GM12892 (cell line): ENCODE measurements at regions not wholly inside any gene's neighbourhood (a gene's known extent, or its start where the extent isn't known, plus 50 kb on each side); places are given as distances from the start of the nearest gene placed in this dataset.
A peak's percentile ranks its signal among the peaks of the same experiment; 100 is the strongest.

Experiments used
- DNase-seq: peaks from one replicate; pipeline ENCODE4 v3.0.0; 2011; ENCODE audit not compliant: insufficient read length
- FAIRE-seq: peaks from 2 replicates; lab custom pipeline; 2011; peaks lifted over from hg19 to GRCh38; lab: Jason Lieb, UNC
- POLR2A ChIP-seq: IDR thresholded peaks from 2 replicates; pipeline ENCODE4 v1.6.1; 2011; ENCODE audit warnings: low read depth, low read length, control low read depth
- POLR2AphosphoS5 ChIP-seq: IDR thresholded peaks from 2 replicates; pipeline ENCODE4 v1.6.1; 2011; ENCODE audit warnings: low read depth, low read length, control low read depth
- TAF1 ChIP-seq: IDR thresholded peaks from 2 replicates; pipeline ENCODE4 v1.6.1; 2011; ENCODE audit warnings: low read depth, mild to moderate bottlenecking, control low read depth, low read length, borderline replicate concordance

DNA sequence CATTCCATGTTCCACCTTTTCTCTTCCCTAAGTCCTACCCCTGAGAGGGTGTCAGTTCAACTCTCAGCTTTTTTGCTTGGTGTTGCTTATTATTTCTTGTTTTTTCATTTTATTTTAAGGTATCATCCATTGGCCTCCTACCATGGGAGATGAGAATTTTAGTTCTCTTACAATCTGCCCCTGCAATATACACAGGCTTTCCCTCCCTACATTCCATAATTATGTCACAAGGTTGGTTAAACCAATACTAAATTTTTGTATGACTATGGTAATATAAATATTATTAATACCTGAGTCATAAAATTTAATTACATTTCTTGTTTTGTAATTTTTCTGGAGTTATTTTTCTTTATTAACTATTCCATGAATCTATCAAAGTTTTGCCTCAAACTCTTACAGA is 216.2 kb downstream of the SNX19 start:
- TF ChIP-seq TAF1 (no peak), POLR2AphosphoS5 (no peak), POLR2A (no peak)
- DNase-seq: no peak
- no peak for FAIRE-seq

DNA sequence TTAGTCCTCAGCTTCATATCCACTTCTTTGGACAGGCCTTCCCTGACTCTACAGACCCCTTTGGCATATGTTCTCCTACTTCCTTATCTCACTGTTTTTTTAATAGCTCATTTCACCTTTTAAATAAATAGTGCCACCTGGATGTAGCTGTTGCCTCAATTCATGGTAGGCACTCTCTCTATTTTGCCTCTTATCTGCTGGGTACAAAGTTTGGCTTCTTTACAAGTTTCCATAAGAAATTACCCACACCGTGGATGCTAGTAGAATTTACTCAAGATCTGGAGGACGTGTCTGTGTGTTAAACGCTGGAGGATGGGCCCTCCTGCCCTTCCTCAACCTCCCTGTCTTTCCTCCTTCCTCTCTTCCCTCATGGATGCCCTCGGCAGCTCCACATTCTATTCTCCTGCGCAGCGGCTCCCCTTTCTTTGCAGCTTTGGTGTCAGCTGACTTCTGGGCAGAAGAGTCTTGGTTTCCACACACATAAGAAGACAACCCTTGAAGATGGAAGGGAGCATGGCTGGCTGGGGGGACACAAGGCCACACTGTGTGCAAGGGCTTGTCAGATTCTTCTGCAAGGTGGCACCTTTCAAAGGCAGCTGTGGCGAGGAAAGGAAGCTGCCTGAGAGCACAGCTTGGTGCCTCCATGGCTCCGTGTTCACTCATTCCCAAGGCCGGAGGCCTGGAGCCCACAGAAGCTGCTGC is 212.6 kb downstream of the SNX19 start:
- FAIRE-seq (no peak), DNase-seq (no peak)
- TF ChIP-seq TAF1: no peak
- TF ChIP-seq POLR2AphosphoS5: no peak
- no peak for TF ChIP-seq POLR2A

DNA sequence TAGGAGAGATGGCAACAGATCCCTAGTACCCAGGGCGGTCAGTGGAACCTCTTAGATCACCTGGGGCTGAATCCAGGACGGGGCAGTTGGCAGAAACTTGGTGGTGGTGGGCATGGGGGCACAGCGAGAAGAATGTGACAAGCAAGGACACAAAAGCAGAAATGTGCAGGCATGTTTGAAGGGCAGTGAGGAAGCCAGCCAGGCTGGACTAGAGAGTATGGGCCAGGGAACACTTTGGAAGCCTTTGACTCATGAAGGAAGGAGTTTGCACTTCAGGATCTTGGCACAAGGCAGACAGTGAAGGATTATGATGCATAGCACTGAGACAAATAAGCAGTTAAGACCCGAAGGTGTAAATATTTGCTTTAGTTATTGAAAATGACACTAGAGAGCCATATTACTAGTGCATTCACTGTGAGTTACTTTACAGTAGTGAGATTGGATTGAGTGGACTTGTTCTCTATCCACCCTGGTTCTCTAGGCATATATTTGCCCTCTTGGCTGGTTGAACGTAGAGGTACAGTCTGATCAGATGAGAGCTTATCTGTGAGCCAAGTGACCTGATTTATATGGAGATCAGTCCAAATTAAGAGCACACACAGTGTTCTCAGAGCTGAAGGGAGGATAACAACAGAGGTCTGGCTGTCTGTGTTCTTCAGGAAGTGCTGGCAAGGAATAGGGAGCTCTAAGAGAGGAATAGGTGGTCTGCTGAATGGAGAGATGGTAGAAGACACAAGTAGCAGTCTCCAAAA is 210.4 kb downstream of the SNX19 start:
- TF ChIP-seq POLR2A (no peak), POLR2AphosphoS5 (no peak), TAF1 (no peak)
- FAIRE-seq (no peak), DNase-seq (no peak)

DNA sequence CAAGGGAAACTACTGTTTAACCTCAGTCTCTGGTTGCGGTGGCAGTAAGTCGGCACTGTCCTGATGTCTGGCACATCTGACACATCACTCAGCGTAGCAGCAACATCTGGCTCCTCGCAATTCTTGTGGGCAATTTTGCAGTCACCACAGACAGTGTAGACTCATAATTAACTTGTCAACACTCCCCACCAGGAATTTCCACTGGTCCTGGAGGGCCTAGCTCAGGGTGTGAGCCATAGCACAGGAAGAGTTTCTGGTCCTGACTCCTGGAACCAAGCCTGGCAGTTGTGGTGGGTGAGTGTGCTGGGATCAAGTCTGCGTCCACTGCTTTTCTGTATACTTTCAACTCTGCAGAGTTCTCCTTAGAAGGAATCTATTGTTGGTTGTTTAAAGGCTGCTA is 209.7 kb downstream of the SNX19 start:
- no peak for TF ChIP-seq POLR2A
- FAIRE-seq: no peak
- no peak for DNase-seq

DNA sequence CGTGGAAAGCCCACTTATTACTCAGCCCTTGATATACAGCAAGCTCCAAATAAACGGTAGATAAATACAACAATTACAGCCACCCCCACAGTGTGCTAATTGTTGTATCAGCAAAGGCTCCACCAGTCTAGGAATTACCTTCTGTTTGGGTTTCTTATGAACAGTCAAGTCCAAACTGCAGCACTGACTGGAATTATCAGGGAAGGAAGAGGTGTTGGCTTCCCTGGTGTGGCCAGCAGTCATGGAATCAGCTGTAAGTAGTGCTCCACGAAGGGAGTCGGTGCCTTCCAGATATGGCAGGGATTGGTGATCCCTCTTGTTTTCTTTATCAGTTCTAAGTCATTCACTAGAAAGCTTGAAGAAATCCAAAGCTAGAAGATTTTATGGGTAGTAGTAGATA is 209.1 kb downstream of the SNX19 start:
- no peak for FAIRE-seq
- DNase-seq: no peak
- no peak for TF ChIP-seq POLR2A
- no peak for TF ChIP-seq TAF1
- no peak for TF ChIP-seq POLR2AphosphoS5

DNA sequence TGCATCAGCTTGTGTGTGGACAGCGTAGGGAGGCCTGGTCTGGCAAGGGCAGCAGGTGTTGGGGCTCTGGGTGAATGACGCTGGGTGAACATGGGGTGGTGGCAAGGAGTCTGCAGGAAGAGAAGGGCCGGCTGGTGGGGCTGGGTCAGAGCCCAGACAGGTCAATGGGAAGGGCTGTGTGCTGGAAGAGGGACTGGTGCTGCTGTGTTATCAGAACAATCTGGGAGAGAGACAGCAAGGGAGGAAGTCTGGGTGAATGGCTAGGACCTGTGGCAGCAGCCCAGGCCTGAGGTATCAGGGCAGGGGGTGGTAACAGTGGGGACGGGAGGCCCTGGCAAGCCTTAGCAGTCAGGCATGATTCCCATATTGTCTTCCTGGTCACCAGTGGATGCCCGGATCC is 206.7 kb downstream of the SNX19 start:
- no peak for FAIRE-seq
- DNase-seq: no peak
- TF ChIP-seq TAF1 (no peak), POLR2AphosphoS5 (no peak), POLR2A (no peak)

DNA sequence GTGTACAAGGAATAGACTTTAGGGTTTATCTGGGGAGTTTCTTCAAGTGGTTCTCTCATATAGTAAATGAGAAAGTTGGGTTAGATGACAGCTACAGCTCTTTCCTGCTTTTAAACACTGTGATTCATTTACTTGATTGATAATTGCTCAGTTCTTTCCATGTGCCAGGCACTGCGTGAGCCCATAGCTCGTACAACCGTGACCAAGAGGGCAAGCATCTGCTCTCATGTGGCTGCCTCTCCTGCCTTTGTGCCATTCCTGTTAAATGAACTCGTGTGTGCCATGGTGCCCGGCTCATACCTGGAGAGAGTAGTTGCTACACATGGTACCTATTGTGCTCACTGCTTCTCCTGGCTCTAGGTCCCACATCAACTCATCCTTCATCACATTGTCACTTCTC is 206.3 kb downstream of the SNX19 start:
- TF ChIP-seq POLR2AphosphoS5 (no peak), TAF1 (no peak), POLR2A (no peak)
- DNase-seq (no peak), FAIRE-seq (peak; percentile 85)

DNA sequence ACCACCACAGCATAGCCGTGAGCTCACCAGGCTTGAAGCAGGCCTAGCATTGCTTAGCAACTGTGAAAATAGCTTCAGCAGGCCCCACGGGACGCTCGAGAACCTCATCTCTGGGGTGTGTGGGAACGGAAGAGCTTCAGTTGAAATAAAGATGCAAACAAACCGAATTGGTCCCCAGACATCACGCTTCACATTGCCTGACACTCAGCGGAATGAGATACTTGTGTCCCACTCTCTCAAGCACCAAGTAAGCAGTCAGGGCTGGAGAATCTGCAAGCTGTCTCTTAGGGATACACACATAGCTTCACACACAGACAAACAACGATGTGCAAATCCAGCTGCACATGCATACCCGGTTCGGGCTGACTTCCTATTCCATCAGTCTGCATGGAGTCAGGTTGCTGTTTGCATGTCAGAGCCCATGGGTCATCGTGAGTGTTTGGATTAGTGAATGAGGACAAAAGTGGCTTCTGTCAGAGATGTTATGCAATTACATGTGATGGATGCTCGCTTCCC is 205.7 kb downstream of the SNX19 start:
- TF ChIP-seq POLR2AphosphoS5 (no peak), POLR2A (no peak), TAF1 (no peak)
- DNase-seq (no peak), FAIRE-seq (no peak)

DNA sequence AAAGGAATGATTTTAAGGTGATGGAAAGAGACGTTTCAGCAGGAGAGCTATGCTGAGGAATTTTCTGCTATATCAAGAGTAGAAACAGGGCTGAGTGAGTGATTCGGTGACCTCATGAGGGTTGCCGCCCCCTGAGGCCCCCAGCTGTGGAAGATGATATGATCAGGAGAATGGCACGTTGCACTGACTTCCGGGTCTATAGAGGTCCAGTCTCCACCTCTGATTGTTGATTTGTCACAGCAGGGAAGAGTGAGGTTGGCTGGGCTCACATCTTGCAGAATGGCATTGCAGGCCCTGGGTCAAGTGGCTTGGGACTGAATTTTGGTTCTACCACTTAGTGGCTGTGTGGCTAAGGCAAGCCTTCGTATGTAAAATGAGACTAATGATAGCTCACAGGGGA is 205.1 kb downstream of the SNX19 start:
- no peak for DNase-seq
- TF ChIP-seq POLR2A: no peak
- no peak for FAIRE-seq

DNA sequence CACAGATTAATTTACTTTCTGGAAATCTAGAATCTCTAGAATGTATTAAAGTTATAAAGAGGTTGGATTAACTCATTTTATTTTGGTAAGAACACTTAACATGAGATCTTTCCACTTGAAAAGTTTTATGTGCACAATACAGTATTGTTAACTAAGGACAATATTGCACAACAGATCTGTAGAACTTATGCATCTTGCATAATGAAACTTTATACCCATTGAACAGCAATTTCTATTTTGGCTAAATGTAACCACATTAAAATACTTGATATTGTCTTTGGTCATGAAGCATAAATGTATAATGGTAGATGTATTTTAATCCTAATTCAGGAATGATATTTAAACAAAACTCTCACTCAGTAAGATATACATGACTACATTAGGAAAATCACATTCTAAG is 203.8 kb downstream of the SNX19 start:
- DNase-seq (no peak), FAIRE-seq (no peak)
- TF ChIP-seq POLR2AphosphoS5: no peak
- TF ChIP-seq POLR2A: no peak
- no peak for TF ChIP-seq TAF1

DNA sequence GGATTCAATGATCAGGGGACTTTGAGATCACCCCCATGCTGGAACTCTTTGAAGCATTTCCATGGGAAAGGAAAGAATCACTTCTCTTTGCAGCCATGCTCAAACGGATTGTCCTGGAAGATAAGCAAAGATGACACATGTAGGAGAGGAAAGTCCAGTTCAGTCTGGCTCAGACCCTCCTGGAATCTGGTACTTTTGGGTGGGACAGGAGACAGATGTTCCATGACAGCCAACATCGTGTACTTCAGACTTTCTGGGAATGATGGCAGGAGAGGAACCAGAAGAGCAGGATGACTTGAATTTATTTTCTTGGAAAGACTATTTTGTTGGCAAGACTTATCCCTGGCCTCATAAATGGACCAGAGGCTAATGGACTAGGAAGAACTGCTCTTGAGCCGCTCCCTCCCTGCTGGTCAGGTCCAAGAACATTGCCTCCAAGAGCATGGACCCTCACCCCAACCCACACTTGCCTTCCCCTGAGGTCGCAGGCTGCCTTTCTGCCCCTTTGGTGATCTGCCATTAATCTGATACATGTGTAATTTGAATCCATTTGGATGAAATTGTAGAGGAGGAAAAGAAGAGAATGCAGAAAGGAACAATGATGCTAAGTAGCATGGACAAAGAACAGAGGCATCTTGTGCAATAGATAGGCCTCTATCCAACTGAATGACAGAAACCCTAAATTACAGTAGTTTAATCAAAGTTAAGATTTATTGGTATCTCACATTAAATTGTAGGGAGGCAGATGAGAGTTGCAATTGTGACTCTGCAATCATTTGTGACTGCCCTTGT is 201.0 kb downstream of the SNX19 start:
- TF ChIP-seq TAF1: no peak
- no peak for TF ChIP-seq POLR2A
- TF ChIP-seq POLR2AphosphoS5: no peak

More for the DNA sequence above, 201.0 kb downstream of the SNX19 start:
- DNase-seq: no peak
- FAIRE-seq: no peak
